ENCODE measurements at regions not wholly inside any gene's neighbourhood (a gene's known extent, or its start where the extent isn't known, plus 50 kb on each side); places are given as distances from the start of the nearest gene placed in this dataset.

DNA sequence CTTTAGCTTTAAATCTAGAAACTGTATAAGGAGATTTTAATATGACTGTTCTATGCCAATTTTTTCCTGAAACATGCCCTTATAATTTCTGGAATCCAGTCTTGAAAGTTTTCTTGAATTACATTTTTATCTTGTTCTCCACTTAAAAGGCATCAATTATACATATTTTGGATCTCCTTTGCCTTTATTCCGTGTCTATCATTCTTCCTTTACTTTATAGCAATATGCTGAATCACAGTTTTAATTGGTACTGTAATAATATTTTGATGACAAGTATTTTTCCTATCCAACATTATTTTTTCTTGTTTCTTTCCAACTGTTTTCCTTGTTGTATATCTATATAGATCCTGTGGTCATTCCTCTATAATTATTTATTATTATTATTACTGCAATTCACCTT is 361.2 kb downstream of the PIK3R1 start:
- in situ Hi-C loops (cut with HindIII; ENCODE audit: extremely low pct_ligation_motif_present, low pct_unique_long_range_greater_than_20kb), result no loop called here
- DNase-seq (ENCODE audit: low spot score) (no peak), FAIRE-seq (no peak), ATAC-seq (no peak)
- H3K27me3 ChIP-seq (ENCODE audit: control insufficient read depth in 1 of 2, insufficient read depth in 2 of 2, low read length in 2 of 2), result no peaks in the 10 kb centered on the region
- H3K9me3 ChIP-seq (ENCODE audit: low read length), result peaks cover 16% of the 10 kb centered on the region
- no peaks in the 10 kb centered on the region for H3K79me2 ChIP-seq (ENCODE audit: insufficient read depth, low read length)
- no peak for TF ChIP-seq MTA3 (CRISPR knock-in tag; IDR thresholded peaks at IDR 0.05)
- no peak for TF ChIP-seq KLF16 (CRISPR knock-in tag; IDR thresholded peaks at IDR 0.05)
- no peak for TF ChIP-seq IKZF1 (IDR thresholded peaks at IDR 0.05)
- no peak for TF ChIP-seq FOXA1 (IDR thresholded peaks at IDR 0.05)
- no peak for TF ChIP-seq FOXA1 (CRISPR knock-in tag; IDR thresholded peaks at IDR 0.05)
- TF ChIP-seq ZFP90 (CRISPR knock-in tag; IDR thresholded peaks at IDR 0.05; ENCODE audit: borderline replicate concordance), result no peak
- TF ChIP-seq TIGD3 (CRISPR knock-in tag; IDR thresholded peaks at IDR 0.05; ENCODE audit: borderline replicate concordance), result no peak
- POLR2A ChIA-PET, result no interaction called here
- intact Hi-C loops (cut with micrococcal nuclease; ENCODE audit: unreplicated experiment), result no loop called here
- no peaks in the 10 kb centered on the region for H4K20me1 ChIP-seq (ENCODE audit: insufficient read depth, low read length)
- H3K36me3 ChIP-seq (replicated peaks in 1 of 2; ENCODE audit: control insufficient read depth in 1 of 2, insufficient read depth in 2 of 2, low read length in 2 of 2), result no peaks in the 10 kb centered on the region
- H3K4me2 ChIP-seq (ENCODE audit: low read depth, low read length), result no peak overlapping the region
- no peak overlapping the region for H3K27ac ChIP-seq (ENCODE audit: extremely low read length, insufficient read depth, low read length)
- WGBS (ENCODE audit: low lambda C conversion rate), result 0% methylated on average over 1 of the region's 1 CpG
- H3K4me1 ChIP-seq (ENCODE audit: insufficient read depth, low read length), result no peaks in the 10 kb centered on the region
- H3K4me3 ChIP-seq (replicated peaks in 1 of 3; ENCODE audit: insufficient read depth in 1 of 3, low read depth in 2 of 3, low read length in 3 of 3), result no peak overlapping the region
- H2AFZ ChIP-seq (ENCODE audit: low read length), result no peak overlapping the region
- CTCF ChIA-PET (ENCODE audit: low intra/inter-chr PET ratio, low total read pairs), result no interaction called here
- BruUV-seq (replicated peaks), result no TSS peak
- no peak overlapping the region for H3K9ac ChIP-seq (ENCODE audit: insufficient read depth, low read depth, low read length)

- Histone ChIP-seq H3K27ac (ENCODE audit: extremely low read length, insufficient read depth, low read length) (no peak overlapping the region), H3K79me2 (ENCODE audit: insufficient read depth, low read length) (no peaks in the 10 kb centered on the region), H3K9me3 (ENCODE audit: low read length) (peaks cover 7% of the 10 kb centered on the region), H3K4me2 (ENCODE audit: low read depth, low read length) (no peak overlapping the region), H3K4me1 (ENCODE audit: insufficient read depth, low read length) (no peaks in the 10 kb centered on the region), H3K36me3 (replicated peaks in 1 of 2; ENCODE audit: control insufficient read depth in 1 of 2, insufficient read depth in 2 of 2, low read length in 2 of 2) (no peaks in the 10 kb centered on the region), H3K27me3 (ENCODE audit: control insufficient read depth in 1 of 2, insufficient read depth in 2 of 2, low read length in 2 of 2) (no peaks in the 10 kb centered on the region), H2AFZ (ENCODE audit: low read length) (no peak overlapping the region), H3K4me3 (replicated peaks in 1 of 3; ENCODE audit: insufficient read depth in 1 of 3, low read depth in 2 of 3, low read length in 3 of 3) (no peak overlapping the region), H3K9ac (ENCODE audit: insufficient read depth, low read depth, low read length) (no peak overlapping the region), H4K20me1 (ENCODE audit: insufficient read depth, low read length) (no peaks in the 10 kb centered on the region)
- no peak for ATAC-seq
- CTCF ChIA-PET (ENCODE audit: low intra/inter-chr PET ratio, low total read pairs), result no interaction called here
- in situ Hi-C loops (cut with HindIII; ENCODE audit: extremely low pct_ligation_motif_present, low pct_unique_long_range_greater_than_20kb) (no loop called here), intact Hi-C loops (cut with micrococcal nuclease; ENCODE audit: unreplicated experiment) (no loop called here)
- TF ChIP-seq HNRNPLL (IDR thresholded peaks at IDR 0.05; ENCODE audit: low read depth, low read length, poor library complexity, severe bottlenecking) (no peak), ZNF768 (CRISPR knock-in tag; IDR thresholded peaks at IDR 0.05) (no peak)
- WGBS (ENCODE audit: low lambda C conversion rate), result 0% methylated on average over 1 of the region's 1 CpG
- BruUV-seq (replicated peaks), result no TSS peak
- FAIRE-seq, result no peak
- POLR2A ChIA-PET, result no interaction called here
- no peak for DNase-seq (ENCODE audit: low spot score)
These were observed 366.7 kb downstream of the PIK3R1 start for GRCh38 chr5:68582284-68582683.

Measured in HepG2 (cell line).